Activated naive CD8-positive, alpha-beta T cell treated with anti-CD3 and anti-CD28 coated beads, Interleukin-2, amount 50 U/mL, for 24 hours (primary cell): ENCODE measurements at regions not wholly inside any gene's neighbourhood (a gene's known extent, or its start where the extent isn't known, plus 50 kb on each side); places are given as distances from the start of the nearest gene placed in this dataset.
A peak's percentile ranks its signal among the peaks of the same experiment; 100 is the strongest.

Source experiments
- ATAC-seq: fragments of 150-1000 bp; cut with Tn5 transposase; one replicate; pipeline ENCODE4 v1.10.0; 2021
- DNase-seq: peaks from one replicate; pipeline ENCODE4 v3.0.0; 2021
- H3K27ac Mint-ChIP-seq: one replicate; pipeline ENCODE4 v1.8.0; 2021; ENCODE audit warnings: mild to moderate bottlenecking, mixed read lengths
- H3K27me3 Mint-ChIP-seq: one replicate; pipeline ENCODE4 v1.8.0; 2021; ENCODE audit warnings: mixed read lengths
- H3K36me3 Mint-ChIP-seq: one replicate; pipeline ENCODE4 v1.8.0; 2021; ENCODE audit warnings: low read depth, mixed read lengths
- H3K4me1 Mint-ChIP-seq: one replicate; pipeline ENCODE4 v1.8.0; 2021; ENCODE audit warnings: mixed read lengths
- H3K4me3 Mint-ChIP-seq: one replicate; pipeline ENCODE4 v1.8.0; 2021; ENCODE audit warnings: mild to moderate bottlenecking, moderate library complexity, mixed read lengths
- H3K9me3 Mint-ChIP-seq: one replicate; pipeline ENCODE4 v1.8.0; 2021; ENCODE audit warnings: mixed read lengths

DNA sequence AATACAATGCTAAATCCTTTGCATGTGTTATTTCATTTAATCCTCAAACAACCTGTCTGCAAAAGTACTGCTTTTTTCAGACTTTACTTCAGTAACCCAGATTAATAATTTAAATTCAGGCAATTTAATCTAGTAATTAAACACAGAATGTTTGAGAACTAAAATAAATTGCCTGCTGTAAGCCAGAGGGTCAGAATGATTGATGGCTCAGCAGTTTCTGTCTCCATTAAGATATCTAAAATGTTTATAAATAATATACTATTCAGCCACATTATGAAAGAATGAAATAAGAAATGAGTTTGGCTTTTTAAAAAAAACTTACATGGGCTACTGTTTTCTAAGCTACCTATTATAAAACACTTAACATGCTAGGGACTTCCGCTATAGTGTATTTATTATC, 846.0 kb downstream of the FAM181B start:
- peaks cover 9% of the 10 kb centered on the region for H3K4me1 Mint-ChIP-seq
- no peak overlapping the region for H3K27ac Mint-ChIP-seq
- no peak for ATAC-seq
- H3K4me3 Mint-ChIP-seq: no peak overlapping the region
- no peaks in the 10 kb centered on the region for H3K36me3 Mint-ChIP-seq
- DNase-seq: no peak
- H3K27me3 Mint-ChIP-seq: no peaks in the 10 kb centered on the region
- H3K9me3 Mint-ChIP-seq: peaks cover 14% of the 10 kb centered on the region

DNA sequence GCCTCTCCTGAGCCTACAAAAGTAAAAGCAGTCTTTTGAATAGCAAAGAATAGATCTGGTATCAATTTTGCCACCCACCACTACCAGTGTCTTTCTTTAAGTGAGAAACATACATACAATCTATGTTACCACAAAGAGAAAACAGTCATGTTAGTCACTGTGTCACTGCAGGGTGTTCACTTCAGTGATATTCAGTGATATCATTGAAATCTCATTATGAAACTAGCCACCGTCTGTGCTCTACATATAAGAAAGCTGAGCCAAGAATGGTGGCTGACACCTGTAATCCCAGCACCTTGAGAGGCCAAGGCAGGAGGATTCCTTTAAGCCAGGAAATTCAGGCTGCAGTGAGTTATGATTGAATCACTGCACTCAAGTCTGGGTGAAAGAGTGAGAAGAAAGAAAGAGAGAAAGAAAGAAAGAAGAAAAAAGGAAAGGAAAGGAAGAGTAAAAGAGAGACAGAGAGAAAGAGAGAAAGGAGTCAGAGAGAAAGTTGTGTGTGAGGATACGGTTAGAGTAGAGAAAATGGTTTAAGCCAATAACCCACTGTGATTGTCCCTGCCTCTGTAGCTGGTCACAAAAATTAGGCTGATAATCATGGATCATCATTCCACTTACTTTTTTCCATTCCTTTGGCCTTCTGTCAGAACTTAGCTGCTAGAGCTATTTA, 847.1 kb downstream of the FAM181B start:
- H3K4me3 Mint-ChIP-seq: no peak overlapping the region
- no peaks in the 10 kb centered on the region for H3K36me3 Mint-ChIP-seq
- peak; percentile 84 for ATAC-seq
- peaks cover 9% of the 10 kb centered on the region for H3K4me1 Mint-ChIP-seq
- H3K9me3 Mint-ChIP-seq: peaks cover 9% of the 10 kb centered on the region
- H3K27ac Mint-ChIP-seq: no peak overlapping the region
- H3K27me3 Mint-ChIP-seq: no peaks in the 10 kb centered on the region
- no peak for DNase-seq

DNA sequence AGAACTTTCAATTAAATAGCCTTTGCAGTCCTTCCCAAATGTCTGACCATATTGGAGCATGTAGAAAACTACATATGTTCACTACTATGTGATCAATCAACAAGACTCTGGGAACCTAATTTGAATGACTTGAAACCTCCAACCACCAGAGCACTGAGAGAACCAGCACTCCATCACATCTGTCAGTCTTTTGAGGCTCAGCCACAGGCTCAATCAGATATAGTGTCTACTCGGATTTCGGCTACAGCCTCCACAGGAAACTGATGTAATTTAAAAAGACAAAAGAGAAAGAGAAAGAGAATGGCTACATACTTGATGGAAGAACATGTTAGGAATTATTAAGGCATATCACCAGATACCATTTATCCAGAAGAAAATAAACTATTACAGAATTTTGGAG, 859.0 kb downstream of the FAM181B start:
- peaks cover 1% of the 10 kb centered on the region for H3K36me3 Mint-ChIP-seq
- no peak overlapping the region for H3K27ac Mint-ChIP-seq
- no peak for DNase-seq
- H3K27me3 Mint-ChIP-seq: peaks cover 2% of the 10 kb centered on the region
- peak; percentile 18 for ATAC-seq
- H3K4me1 Mint-ChIP-seq: peaks cover 42% of the 10 kb centered on the region
- H3K4me3 Mint-ChIP-seq: peak overlapping the region; percentile 18
- no peaks in the 10 kb centered on the region for H3K9me3 Mint-ChIP-seq

DNA sequence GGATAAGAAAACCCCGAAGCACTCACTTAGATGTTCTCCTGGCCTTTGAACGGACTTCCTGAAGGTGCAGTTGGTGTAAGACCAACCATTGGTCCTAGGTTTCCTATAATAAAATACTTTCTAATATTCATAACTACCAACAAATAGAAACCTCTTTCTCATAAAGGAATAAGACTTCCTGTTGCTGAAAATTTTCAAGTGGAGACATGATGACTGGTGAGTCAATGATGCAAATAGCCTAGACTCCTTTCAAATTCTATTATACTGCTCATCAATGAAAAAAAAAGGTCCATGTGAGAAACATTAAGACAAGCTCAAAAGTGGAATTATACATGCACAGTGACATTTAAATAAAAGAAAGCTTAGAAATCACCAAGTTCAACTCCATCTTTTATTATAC, 862.8 kb downstream of the FAM181B start:
- H3K36me3 Mint-ChIP-seq: peaks cover 4% of the 10 kb centered on the region
- DNase-seq: no peak
- no peak for ATAC-seq
- peak overlapping the region; percentile 95 for H3K27ac Mint-ChIP-seq
- peaks cover 4% of the 10 kb centered on the region for H3K9me3 Mint-ChIP-seq
- peak overlapping the region; percentile 74 for H3K4me3 Mint-ChIP-seq
- peaks cover 60% of the 10 kb centered on the region for H3K4me1 Mint-ChIP-seq
- H3K27me3 Mint-ChIP-seq: peaks cover 2% of the 10 kb centered on the region

DNA sequence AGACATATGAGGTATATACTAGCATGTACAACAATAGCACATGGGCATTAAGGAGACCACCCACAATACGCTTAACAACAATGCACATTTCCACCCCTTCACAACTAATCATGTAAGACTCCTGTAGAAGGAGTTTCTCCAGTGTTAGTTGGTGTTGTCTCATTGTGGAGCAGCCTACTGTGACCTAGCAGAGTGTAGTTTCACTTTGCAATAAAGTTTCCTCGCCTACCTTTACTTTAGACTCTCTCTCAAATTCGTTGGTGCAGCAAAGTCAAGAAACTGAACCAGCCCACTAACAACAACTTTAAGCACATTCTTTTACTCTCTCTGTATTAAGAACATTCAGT, 863.6 kb downstream of the FAM181B start:
- Mint-ChIP-seq H3K27ac (peak overlapping the region; percentile 95), H3K36me3 (peaks cover 4% of the 10 kb centered on the region), H3K4me3 (peak overlapping the region; percentile 74), H3K27me3 (peaks cover 2% of the 10 kb centered on the region), H3K9me3 (peaks cover 4% of the 10 kb centered on the region), H3K4me1 (peaks cover 54% of the 10 kb centered on the region)
- no peak for DNase-seq
- ATAC-seq: peak; percentile 76

DNA sequence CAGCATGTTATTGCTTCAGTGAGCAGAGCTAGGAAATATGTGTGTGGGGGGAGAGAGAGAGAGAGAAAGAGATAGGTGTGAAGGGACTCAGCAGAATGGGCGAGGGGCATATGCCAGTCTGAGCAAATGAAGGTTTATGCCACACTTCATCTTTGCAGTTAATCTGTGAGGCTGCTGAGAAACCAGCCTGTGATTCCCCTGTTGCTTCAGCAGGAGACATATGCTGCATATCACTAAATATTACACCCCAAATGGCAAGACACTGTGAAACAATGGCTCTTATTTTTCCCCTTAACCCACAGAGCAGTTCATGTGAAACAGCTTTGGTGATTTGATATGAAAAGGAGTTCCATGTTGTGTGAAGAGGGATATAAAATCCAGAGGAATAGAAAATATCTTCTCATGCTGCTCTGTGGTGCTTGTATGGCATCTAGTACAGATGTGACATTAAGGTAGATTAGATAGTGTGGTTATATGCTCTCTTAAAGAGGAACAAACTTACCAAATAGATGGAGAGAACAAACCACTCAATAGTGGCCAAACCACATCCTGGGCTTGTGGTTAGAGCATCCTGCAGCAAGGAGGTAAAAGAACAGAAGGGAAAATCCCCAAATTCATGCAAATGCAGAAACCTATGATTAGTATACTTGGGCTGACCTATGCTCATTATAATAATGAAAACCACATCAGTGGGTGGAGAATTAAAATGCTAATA, 864.2 kb downstream of the FAM181B start:
- ATAC-seq (peak; percentile 91), DNase-seq (peak; percentile 82)
- Mint-ChIP-seq H3K27ac (peak overlapping the region; percentile 95), H3K9me3 (peaks cover 4% of the 10 kb centered on the region), H3K36me3 (peaks cover 4% of the 10 kb centered on the region), H3K4me1 (peaks cover 52% of the 10 kb centered on the region), H3K27me3 (peaks cover 2% of the 10 kb centered on the region), H3K4me3 (peak overlapping the region; percentile 74)

DNA sequence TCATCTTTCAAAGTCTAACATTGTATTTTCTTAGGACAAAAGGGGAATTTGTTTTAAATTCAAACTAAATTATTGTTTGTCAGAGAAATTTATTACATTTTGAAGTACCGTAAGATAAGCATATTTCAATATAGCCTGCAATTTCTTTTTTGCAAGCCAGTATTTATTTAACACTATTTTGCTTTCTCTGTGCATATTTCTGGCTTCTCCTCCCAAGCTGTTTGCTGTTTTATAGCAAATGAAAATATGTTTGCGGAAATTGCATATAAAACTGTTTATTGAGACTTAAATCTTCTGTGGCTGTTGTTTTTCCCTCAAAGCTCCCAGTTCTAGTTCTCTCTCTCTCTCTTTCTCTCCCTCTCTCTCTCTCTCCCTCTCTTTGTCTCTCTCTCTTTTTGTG, 866.8 kb downstream of the FAM181B start:
- Mint-ChIP-seq H3K27me3 (peaks cover 2% of the 10 kb centered on the region), H3K4me3 (no peak overlapping the region), H3K9me3 (peaks cover 4% of the 10 kb centered on the region), H3K4me1 (peaks cover 40% of the 10 kb centered on the region), H3K27ac (no peak overlapping the region), H3K36me3 (peaks cover 4% of the 10 kb centered on the region)
- no peak for DNase-seq
- ATAC-seq: no peak

DNA sequence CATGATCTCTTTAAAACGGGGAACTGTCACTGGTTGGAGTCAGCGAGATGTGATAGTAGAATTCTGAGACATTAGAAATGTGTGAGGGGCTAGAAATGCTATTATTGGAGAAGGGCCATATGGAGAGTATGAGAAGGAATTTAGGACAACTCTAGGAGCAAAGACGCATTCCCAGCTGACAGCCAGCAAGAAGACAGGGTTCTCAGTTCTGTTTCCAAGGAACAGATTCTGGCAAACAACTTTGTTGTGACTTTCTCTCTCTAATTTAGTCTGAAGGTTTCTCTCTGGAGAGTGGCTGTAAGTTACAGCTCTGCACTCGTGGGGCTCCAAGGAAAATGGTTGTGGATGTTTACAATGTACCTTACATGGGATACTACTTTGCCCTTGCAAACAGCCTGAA, 876.3 kb downstream of the FAM181B start:
- peaks cover 2% of the 10 kb centered on the region for H3K27me3 Mint-ChIP-seq
- no peaks in the 10 kb centered on the region for H3K4me1 Mint-ChIP-seq
- H3K36me3 Mint-ChIP-seq: no peaks in the 10 kb centered on the region
- ATAC-seq (no peak), DNase-seq (no peak)
- no peak overlapping the region for H3K27ac Mint-ChIP-seq
- H3K4me3 Mint-ChIP-seq: no peak overlapping the region
- no peaks in the 10 kb centered on the region for H3K9me3 Mint-ChIP-seq

DNA sequence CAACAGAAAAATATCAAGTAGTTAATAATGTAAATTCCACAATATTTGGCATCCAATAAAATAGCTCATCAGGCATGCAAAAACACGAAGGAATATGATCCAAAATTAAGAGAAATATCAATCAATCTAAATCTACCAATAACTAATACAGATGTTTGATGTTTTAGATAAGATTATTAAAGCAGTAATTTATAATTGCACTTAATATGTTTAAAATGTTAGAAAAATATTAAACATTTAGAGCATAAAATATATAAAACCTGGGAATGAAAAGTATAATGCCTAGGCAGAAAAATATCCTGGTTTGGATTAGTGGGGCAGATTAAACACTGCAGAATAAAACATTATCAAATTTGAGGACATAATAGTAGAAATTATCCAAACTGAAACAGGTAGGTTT, 879.9 kb downstream of the FAM181B start:
- Mint-ChIP-seq H3K36me3 (no peaks in the 10 kb centered on the region), H3K4me1 (peaks cover 3% of the 10 kb centered on the region), H3K27ac (no peak overlapping the region), H3K27me3 (no peaks in the 10 kb centered on the region), H3K9me3 (no peaks in the 10 kb centered on the region), H3K4me3 (no peak overlapping the region)
- ATAC-seq: no peak
- DNase-seq: no peak

DNA sequence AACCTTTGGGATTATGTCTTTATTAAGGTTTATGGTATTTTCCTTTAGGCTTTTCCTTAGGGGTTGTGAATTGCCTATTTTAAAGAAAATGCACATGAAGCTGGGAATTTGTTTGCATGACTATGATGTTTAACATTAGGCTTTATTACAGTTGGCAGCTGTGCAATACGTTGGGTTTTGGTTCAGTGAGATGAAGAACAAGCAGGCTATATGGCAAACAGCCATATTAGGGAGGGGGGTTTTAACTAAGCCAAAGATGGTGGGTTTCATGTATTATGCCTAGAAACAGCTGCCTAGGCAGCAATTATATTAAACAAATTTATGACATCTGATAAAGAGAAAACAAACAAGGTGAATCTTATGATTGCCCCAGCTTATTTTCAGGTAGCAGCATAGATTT, 880.8 kb downstream of the FAM181B start:
- no peaks in the 10 kb centered on the region for H3K27me3 Mint-ChIP-seq
- DNase-seq (no peak), ATAC-seq (no peak)
- H3K36me3 Mint-ChIP-seq: no peaks in the 10 kb centered on the region
- no peaks in the 10 kb centered on the region for H3K9me3 Mint-ChIP-seq
- H3K27ac Mint-ChIP-seq: peak overlapping the region; percentile 6
- peaks cover 3% of the 10 kb centered on the region for H3K4me1 Mint-ChIP-seq
- H3K4me3 Mint-ChIP-seq: no peak overlapping the region

DNA sequence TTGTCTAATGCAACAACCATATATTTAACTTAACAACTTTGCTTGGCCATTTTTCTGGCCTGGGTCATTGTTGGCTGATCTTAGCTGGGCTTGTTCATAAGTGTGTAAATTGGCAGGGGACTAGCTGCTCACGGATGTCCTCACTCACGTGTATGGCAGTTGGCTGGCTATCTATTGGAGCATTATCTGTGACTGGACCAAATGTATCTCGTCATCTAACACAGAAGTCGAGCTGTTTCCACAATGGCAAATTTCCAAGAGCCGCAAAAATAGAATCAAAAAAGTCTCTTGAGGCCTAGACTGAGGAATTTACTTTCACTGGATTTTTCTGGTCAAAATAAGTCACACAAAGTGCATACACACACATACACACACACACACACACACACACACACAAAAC, 893.3 kb downstream of the FAM181B start:
- DNase-seq (no peak), ATAC-seq (no peak)
- no peaks in the 10 kb centered on the region for H3K4me1 Mint-ChIP-seq
- H3K4me3 Mint-ChIP-seq: no peak overlapping the region
- no peak overlapping the region for H3K27ac Mint-ChIP-seq
- no peaks in the 10 kb centered on the region for H3K27me3 Mint-ChIP-seq
- H3K36me3 Mint-ChIP-seq: no peaks in the 10 kb centered on the region
- peaks cover 8% of the 10 kb centered on the region for H3K9me3 Mint-ChIP-seq

DNA sequence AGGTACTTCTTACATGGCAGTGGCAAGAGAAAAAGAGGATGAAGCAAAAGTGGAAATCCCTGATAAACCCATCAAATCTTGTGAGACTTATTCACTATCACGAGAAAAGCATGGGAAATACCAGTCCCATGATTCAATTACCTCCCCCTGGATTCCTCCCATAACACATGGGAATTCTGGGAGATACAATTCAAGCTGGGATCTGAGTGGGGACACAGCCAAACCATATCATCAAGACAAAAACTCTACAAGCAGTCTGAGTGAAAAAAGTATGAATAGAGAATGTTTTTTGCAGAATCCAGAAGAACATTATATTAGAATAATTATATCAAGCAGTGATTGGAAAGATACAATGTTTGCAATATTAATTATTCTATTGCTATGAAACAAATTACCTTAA, 893.7 kb downstream of the FAM181B start:
- no peaks in the 10 kb centered on the region for H3K36me3 Mint-ChIP-seq
- DNase-seq (no peak), ATAC-seq (no peak)
- H3K9me3 Mint-ChIP-seq: peaks cover 7% of the 10 kb centered on the region
- no peaks in the 10 kb centered on the region for H3K27me3 Mint-ChIP-seq
- no peak overlapping the region for H3K4me3 Mint-ChIP-seq
- H3K4me1 Mint-ChIP-seq: no peaks in the 10 kb centered on the region
- H3K27ac Mint-ChIP-seq: no peak overlapping the region

DNA sequence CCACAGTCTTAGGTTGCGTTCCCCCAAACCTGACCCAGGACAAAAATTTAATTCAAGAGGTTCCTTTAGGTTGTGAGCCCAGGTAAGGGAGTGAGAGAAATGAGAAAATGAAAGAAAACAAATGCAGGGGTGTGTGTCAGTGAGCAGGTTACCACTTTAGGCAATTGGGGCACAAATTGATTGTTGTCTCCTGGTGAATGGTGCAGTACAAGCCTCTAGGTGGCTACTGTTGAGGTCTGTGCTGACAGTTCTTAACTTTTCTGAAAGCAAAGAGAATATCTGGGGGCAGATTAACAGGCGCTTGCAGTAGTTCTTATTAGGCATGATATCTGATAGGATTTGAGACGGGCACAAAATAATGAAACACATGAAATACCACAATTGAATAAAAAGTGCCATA, 894.6 kb downstream of the FAM181B start:
- no peak overlapping the region for H3K27ac Mint-ChIP-seq
- ATAC-seq: no peak

DNA sequence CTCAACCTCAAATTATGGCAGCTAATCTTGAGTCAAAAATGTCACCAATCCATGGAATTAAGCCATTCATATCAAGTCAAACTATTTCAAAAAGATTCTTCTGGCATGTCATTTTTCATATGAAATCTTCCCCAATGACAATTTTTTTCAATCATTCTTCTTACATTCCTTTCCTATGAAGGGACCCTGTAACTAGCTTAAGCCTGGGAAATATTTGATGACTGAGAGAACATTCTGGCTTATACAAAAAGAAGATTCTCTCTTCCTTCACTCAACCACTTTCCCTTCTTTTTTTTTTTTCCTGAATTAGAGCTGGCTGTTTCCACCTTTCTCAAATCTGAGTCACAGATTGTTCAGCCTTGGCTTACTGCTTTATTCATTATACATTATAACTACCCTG, 903.7 kb downstream of the FAM181B start:
- Mint-ChIP-seq H3K4me1 (no peaks in the 10 kb centered on the region), H3K27me3 (no peaks in the 10 kb centered on the region), H3K27ac (no peak overlapping the region), H3K4me3 (no peak overlapping the region), H3K9me3 (peaks cover 28% of the 10 kb centered on the region), H3K36me3 (peaks cover 2% of the 10 kb centered on the region)
- DNase-seq (no peak), ATAC-seq (no peak)

More for the DNA sequence above, 894.6 kb downstream of the FAM181B start:
- Mint-ChIP-seq H3K27me3 (no peaks in the 10 kb centered on the region), H3K4me3 (no peak overlapping the region), H3K36me3 (no peaks in the 10 kb centered on the region), H3K4me1 (no peaks in the 10 kb centered on the region), H3K9me3 (peaks cover 9% of the 10 kb centered on the region)
- DNase-seq: no peak

DNA sequence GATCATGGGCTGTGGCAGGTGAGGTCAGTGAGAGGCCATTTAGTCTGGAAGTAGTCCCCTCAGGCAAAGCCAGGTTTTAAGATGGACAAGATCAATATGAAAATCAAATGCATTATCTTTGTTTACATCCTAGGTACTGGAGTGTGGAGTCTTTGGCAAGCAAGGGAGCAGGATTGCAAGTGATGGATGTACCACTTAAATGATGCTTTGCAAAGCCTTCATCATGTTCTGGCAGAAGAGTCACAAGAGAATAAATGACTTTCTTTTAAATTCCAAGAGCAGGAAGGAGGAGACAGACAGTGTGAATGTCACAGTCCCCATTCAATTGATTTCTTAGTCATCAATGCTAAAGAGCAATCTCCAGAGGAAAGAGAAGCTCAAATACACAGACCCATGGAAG, 908.3 kb downstream of the FAM181B start:
- ATAC-seq (no peak), DNase-seq (no peak)
- H3K36me3 Mint-ChIP-seq: no peaks in the 10 kb centered on the region
- H3K27me3 Mint-ChIP-seq: no peaks in the 10 kb centered on the region
- H3K9me3 Mint-ChIP-seq: no peaks in the 10 kb centered on the region
- no peak overlapping the region for H3K4me3 Mint-ChIP-seq
- H3K27ac Mint-ChIP-seq: no peak overlapping the region
- H3K4me1 Mint-ChIP-seq: no peaks in the 10 kb centered on the region
